HepG2 (cell line): ENCODE measurements at regions not wholly inside any gene's neighbourhood (a gene's known extent, or its start where the extent isn't known, plus 50 kb on each side); places are given as distances from the start of the nearest gene placed in this dataset.

ENCODE experiments used
- GABPB1 ChIP-seq: IDR thresholded peaks from 2 replicates; pipeline ENCODE4 v1.6.1; 2016; ENCODE audit warnings: mild to moderate bottlenecking, missing genetic modification reagents, moderate library complexity, missing compliant biosample characterization
- HCFC1 ChIP-seq: fragments of 150-350 bp; IDR thresholded peaks from 2 replicates; pipeline ENCODE4 v1.6.1; 2014; ENCODE audit warnings: low read depth, low read length
- MAFK ChIP-seq, 2 experiments: IDR thresholded peaks in 1 of 2; conservative IDR thresholded peaks in 1 of 2; 2 replicates each; pipeline ENCODE4 v1.6.1; 2011; ENCODE audit warnings: improper control_type of control experiment in 2 of 2, low read length in 2 of 2
- MTA1 ChIP-seq: sonication (generic); formaldehyde crosslinking; IDR thresholded peaks from 2 replicates; pipeline ENCODE4 v1.4.0; 2020; ENCODE audit warnings: missing genetic modification reagents, mild to moderate bottlenecking, borderline replicate concordance
- MYNN ChIP-seq: sonication (generic); formaldehyde crosslinking; IDR thresholded peaks from 2 replicates; pipeline ENCODE4 v1.4.0; 2020; ENCODE audit warnings: mild to moderate bottlenecking, low read depth, missing genetic modification reagents
- NR1H2 ChIP-seq: sonication (generic); formaldehyde crosslinking; IDR thresholded peaks from 2 replicates; pipeline ENCODE4 v1.8.1; 2022; ENCODE audit warnings: low read depth, missing genetic modification reagents, borderline replicate concordance
- POLR2A ChIP-seq, 2 experiments: IDR thresholded peaks; 2 replicates each; pipeline ENCODE4 v1.6.1; 2011; ENCODE audit warnings: low read depth in 2 of 2, low read length in 2 of 2, mild to moderate bottlenecking in 1 of 2, moderate library complexity in 1 of 2; ENCODE audit not compliant: insufficient read depth in 1 of 2
- PRPF4 ChIP-seq: fragments of 200-400 bp; formaldehyde crosslinking; IDR thresholded peaks from 2 replicates; pipeline ENCODE4 v1.6.1; 2016; ENCODE audit warnings: low read length, low read depth; ENCODE audit not compliant: poor library complexity, severe bottlenecking
- RAD21 ChIP-seq: fragments of 450-650 bp; formaldehyde crosslinking; IDR thresholded peaks from 2 replicates; pipeline ENCODE4 v1.5.0; 2020; ENCODE audit warnings: mild to moderate bottlenecking
- SIN3A ChIP-seq: IDR thresholded peaks from 2 replicates; pipeline ENCODE4 v1.6.1; 2011; ENCODE audit warnings: low read depth, mild to moderate bottlenecking, control low read depth, low read length, borderline replicate concordance
- SP1 ChIP-seq, 2 experiments: fragments of 450-650 bp in 1 of 2; sonication (generic) in 1 of 2; formaldehyde crosslinking in 1 of 2; IDR thresholded peaks; 2 replicates each; pipeline versions ENCODE4 v1.4.0 to v1.6.1; 2016 to 2020; ENCODE audit warnings: missing genetic modification reagents in 1 of 2
- ZNF101 ChIP-seq: sonication (generic); formaldehyde crosslinking; IDR thresholded peaks from 2 replicates; pipeline ENCODE4 v1.4.0; 2020; ENCODE audit warnings: mild to moderate bottlenecking, low read depth, missing genetic modification reagents, borderline replicate concordance
- TF ChIP-seq, protein P1 (sequence below): sonication (generic); formaldehyde crosslinking; IDR thresholded peaks from 2 replicates; pipeline ENCODE4 v1.5.0; 2020; ENCODE audit warnings: mild to moderate bottlenecking, missing genetic modification reagents, moderate library complexity
- TF ChIP-seq, protein P2 (sequence below), 2 experiments: sonication (generic) in 1 of 2; formaldehyde crosslinking in 1 of 2; IDR thresholded peaks; 2 replicates each; pipeline versions ENCODE4 v1.5.1 to v1.6.1; 2011 to 2020; ENCODE audit warnings: borderline replicate concordance in 1 of 2, low read depth in 1 of 2, low read length in 1 of 2, mild to moderate bottlenecking in 1 of 2, missing genetic modification reagents in 1 of 2, moderate library complexity in 1 of 2

DNA sequence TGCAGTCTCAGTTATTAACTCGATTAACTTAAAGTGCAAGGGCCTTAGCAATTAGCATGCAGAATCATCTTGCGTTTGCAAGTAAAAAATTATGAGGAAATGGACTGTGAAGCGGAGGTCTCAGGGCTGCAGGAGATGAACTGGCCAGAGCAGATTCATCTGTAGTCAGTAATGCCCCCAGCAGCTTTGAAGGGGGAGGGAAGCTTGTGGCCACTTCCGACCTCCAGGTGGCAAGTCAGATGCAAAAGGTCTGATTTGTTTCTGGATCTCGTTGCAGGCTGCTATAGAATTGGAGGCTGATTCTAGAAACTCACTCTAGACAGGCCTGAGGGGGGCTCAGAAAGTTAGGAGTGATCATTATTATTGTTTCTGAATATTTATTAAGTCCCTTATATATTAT is 107.4 kb upstream of the RGS6 start:
- TF ChIP-seq, protein P1, sequence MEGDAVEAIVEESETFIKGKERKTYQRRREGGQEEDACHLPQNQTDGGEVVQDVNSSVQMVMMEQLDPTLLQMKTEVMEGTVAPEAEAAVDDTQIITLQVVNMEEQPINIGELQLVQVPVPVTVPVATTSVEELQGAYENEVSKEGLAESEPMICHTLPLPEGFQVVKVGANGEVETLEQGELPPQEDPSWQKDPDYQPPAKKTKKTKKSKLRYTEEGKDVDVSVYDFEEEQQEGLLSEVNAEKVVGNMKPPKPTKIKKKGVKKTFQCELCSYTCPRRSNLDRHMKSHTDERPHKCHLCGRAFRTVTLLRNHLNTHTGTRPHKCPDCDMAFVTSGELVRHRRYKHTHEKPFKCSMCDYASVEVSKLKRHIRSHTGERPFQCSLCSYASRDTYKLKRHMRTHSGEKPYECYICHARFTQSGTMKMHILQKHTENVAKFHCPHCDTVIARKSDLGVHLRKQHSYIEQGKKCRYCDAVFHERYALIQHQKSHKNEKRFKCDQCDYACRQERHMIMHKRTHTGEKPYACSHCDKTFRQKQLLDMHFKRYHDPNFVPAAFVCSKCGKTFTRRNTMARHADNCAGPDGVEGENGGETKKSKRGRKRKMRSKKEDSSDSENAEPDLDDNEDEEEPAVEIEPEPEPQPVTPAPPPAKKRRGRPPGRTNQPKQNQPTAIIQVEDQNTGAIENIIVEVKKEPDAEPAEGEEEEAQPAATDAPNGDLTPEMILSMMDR, result no peak
- TF ChIP-seq MTA1 (CRISPR knock-in tag) (no peak), POLR2A (IDR thresholded peaks at IDR 0.05; ENCODE audit: insufficient read depth in 1 of 2, low read depth in 2 of 2, low read length in 2 of 2) (no peak), MYNN (CRISPR knock-in tag) (no peak), NR1H2 (CRISPR knock-in tag) (no peak), GABPB1 (CRISPR knock-in tag) (no peak), RAD21 (CRISPR knock-in tag) (no peak), SIN3A (no peak), PRPF4 (no peak), ZNF101 (CRISPR knock-in tag) (no peak), SP1 (IDR thresholded peaks at IDR 0.05) (no peak), SP1 (CRISPR knock-in tag; IDR thresholded peaks at IDR 0.05) (no peak), HCFC1 (no peak), MAFK (conservative IDR thresholded peaks at IDR 0.05 in 1 of 2, IDR thresholded peaks at IDR 0.05 in 1 of 2; ENCODE audit: low read length in 2 of 2) (no peak)
- TF ChIP-seq, protein P2, sequence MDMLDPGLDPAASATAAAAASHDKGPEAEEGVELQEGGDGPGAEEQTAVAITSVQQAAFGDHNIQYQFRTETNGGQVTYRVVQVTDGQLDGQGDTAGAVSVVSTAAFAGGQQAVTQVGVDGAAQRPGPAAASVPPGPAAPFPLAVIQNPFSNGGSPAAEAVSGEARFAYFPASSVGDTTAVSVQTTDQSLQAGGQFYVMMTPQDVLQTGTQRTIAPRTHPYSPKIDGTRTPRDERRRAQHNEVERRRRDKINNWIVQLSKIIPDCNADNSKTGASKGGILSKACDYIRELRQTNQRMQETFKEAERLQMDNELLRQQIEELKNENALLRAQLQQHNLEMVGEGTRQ (IDR thresholded peaks at IDR 0.05; ENCODE audit: low read depth, low read length), result no peak
- TF ChIP-seq, protein P2 (CRISPR knock-in tag; IDR thresholded peaks at IDR 0.05; ENCODE audit: borderline replicate concordance), result no peak
